ENCODE measurements at regions not wholly inside any gene's neighbourhood (a gene's known extent, or its start where the extent isn't known, plus 50 kb on each side); places are given as distances from the start of the nearest gene placed in this dataset.

- DNase-seq (ENCODE audit: insufficient read length, low spot score), result no peak
- FAIRE-seq, result no peak
- peak; percentile 16; the same call in 1 of the 2 replicates for TF ChIP-seq POLR2AphosphoS5 (IDR thresholded peaks at IDR 0.05; ENCODE audit: low read depth, low read length)
- TF ChIP-seq PAX5 (IDR thresholded peaks at IDR 0.05; ENCODE audit: insufficient read depth, low read length, severe bottlenecking), result no peak
- no peak for TF ChIP-seq TAF1 (IDR thresholded peaks at IDR 0.05; ENCODE audit: low read depth, low read length)
Measured at GRCh38 chr14:22506378-22506710, 82.7 kb downstream of the DAD1 start.

GRCh38 chr14:22505697-22506377 is 83.2 kb downstream of the DAD1 start:
- TF ChIP-seq TAF1 (IDR thresholded peaks at IDR 0.05; ENCODE audit: low read depth, low read length) (0 out of 2 replicates have a peak, but pooled peaks have one; percentile 53), SPI1 (IDR thresholded peaks at IDR 0.05; ENCODE audit: low read depth, low read length) (0 out of 2 replicates have a peak, but pooled peaks have one; percentile 9), POU2F2 (IDR thresholded peaks at IDR 0.05; ENCODE audit: low read depth, low read length) (no peak), PAX5 (IDR thresholded peaks at IDR 0.05; ENCODE audit: insufficient read depth, low read length, severe bottlenecking) (no peak), POLR2AphosphoS5 (IDR thresholded peaks at IDR 0.05; ENCODE audit: low read depth, low read length) (no peak; the same call in 1 of the 2 replicates), POLR2A (IDR thresholded peaks at IDR 0.05; ENCODE audit: low read depth, low read length) (peak; percentile 75)
- DNase-seq (ENCODE audit: insufficient read length, low spot score), result no peak
- FAIRE-seq, result peak; percentile 94

- FAIRE-seq (no peak), DNase-seq (ENCODE audit: insufficient read length, low spot score) (no peak)
- TF ChIP-seq POLR2AphosphoS5 (IDR thresholded peaks at IDR 0.05; ENCODE audit: low read depth, low read length) (no peak), POLR2A (IDR thresholded peaks at IDR 0.05; ENCODE audit: low read depth, low read length) (no peak)
Measured at GRCh38 chr14:22505309-22505696, 83.7 kb downstream of the DAD1 start.

- DNase-seq (ENCODE audit: insufficient read length, low spot score) (no peak), FAIRE-seq (peak; percentile 51)
Measured at GRCh38 chr14:22502551-22502950, 86.5 kb downstream of the DAD1 start.

GRCh38 chr14:22502007-22502406 is 87.0 kb downstream of the DAD1 start:
- TF ChIP-seq POU2F2 (IDR thresholded peaks at IDR 0.05; ENCODE audit: low read depth, low read length) (no peak), SPI1 (IDR thresholded peaks at IDR 0.05; ENCODE audit: low read depth, low read length) (no peak), POLR2A (IDR thresholded peaks at IDR 0.05; ENCODE audit: low read depth, low read length) (no peak), TAF1 (IDR thresholded peaks at IDR 0.05; ENCODE audit: low read depth, low read length) (no peak), PAX5 (IDR thresholded peaks at IDR 0.05; ENCODE audit: insufficient read depth, low read length, severe bottlenecking) (no peak), POLR2AphosphoS5 (IDR thresholded peaks at IDR 0.05; ENCODE audit: low read depth, low read length) (no peak)
- DNase-seq (ENCODE audit: insufficient read length, low spot score), result no peak
- no peak for FAIRE-seq

More at GRCh38 chr14:22502551-22502950, 86.5 kb downstream of the DAD1 start:
- TF ChIP-seq SPI1 (IDR thresholded peaks at IDR 0.05; ENCODE audit: low read depth, low read length) (0 out of 2 replicates have a peak, but pooled peaks have one; percentile 4), POU2F2 (IDR thresholded peaks at IDR 0.05; ENCODE audit: low read depth, low read length) (no peak), POLR2A (IDR thresholded peaks at IDR 0.05; ENCODE audit: low read depth, low read length) (no peak), TAF1 (IDR thresholded peaks at IDR 0.05; ENCODE audit: low read depth, low read length) (no peak), PAX5 (IDR thresholded peaks at IDR 0.05; ENCODE audit: insufficient read depth, low read length, severe bottlenecking) (no peak)

GRCh38 chr14:22500954-22501726 is 87.9 kb downstream of the DAD1 start:
- no peak for TF ChIP-seq POU2F2 (IDR thresholded peaks at IDR 0.05; ENCODE audit: low read depth, low read length)
- no peak for TF ChIP-seq TAF1 (IDR thresholded peaks at IDR 0.05; ENCODE audit: low read depth, low read length)
- no peak for TF ChIP-seq POLR2AphosphoS5 (IDR thresholded peaks at IDR 0.05; ENCODE audit: low read depth, low read length)
- no peak for TF ChIP-seq POLR2A (IDR thresholded peaks at IDR 0.05; ENCODE audit: low read depth, low read length)
- no peak for TF ChIP-seq PAX5 (IDR thresholded peaks at IDR 0.05; ENCODE audit: insufficient read depth, low read length, severe bottlenecking)
- TF ChIP-seq SPI1 (IDR thresholded peaks at IDR 0.05; ENCODE audit: low read depth, low read length), result no peak
- DNase-seq (ENCODE audit: insufficient read length, low spot score) (no peak), FAIRE-seq (peak; percentile 54)

- FAIRE-seq (peak; percentile 76), DNase-seq (ENCODE audit: insufficient read length, low spot score) (no peak)
- TF ChIP-seq PAX5 (IDR thresholded peaks at IDR 0.05; ENCODE audit: insufficient read depth, low read length, severe bottlenecking) (no peak), POLR2AphosphoS5 (IDR thresholded peaks at IDR 0.05; ENCODE audit: low read depth, low read length) (no peak), POU2F2 (IDR thresholded peaks at IDR 0.05; ENCODE audit: low read depth, low read length) (no peak)
Measured at GRCh38 chr14:22500525-22500924, 88.5 kb downstream of the DAD1 start.

- DNase-seq (ENCODE audit: insufficient read length, low spot score) (no peak), FAIRE-seq (peak; percentile 68)
- no peak for TF ChIP-seq POLR2A (IDR thresholded peaks at IDR 0.05; ENCODE audit: low read depth, low read length)
- TF ChIP-seq TAF1 (IDR thresholded peaks at IDR 0.05; ENCODE audit: low read depth, low read length), result no peak
- TF ChIP-seq SPI1 (IDR thresholded peaks at IDR 0.05; ENCODE audit: low read depth, low read length), result no peak
- no peak for TF ChIP-seq POLR2AphosphoS5 (IDR thresholded peaks at IDR 0.05; ENCODE audit: low read depth, low read length)
- no peak for TF ChIP-seq PAX5 (IDR thresholded peaks at IDR 0.05; ENCODE audit: insufficient read depth, low read length, severe bottlenecking)
- TF ChIP-seq POU2F2 (IDR thresholded peaks at IDR 0.05; ENCODE audit: low read depth, low read length), result no peak
Measured at GRCh38 chr14:22497671-22498093, 91.3 kb downstream of the DAD1 start.

GRCh38 chr14:22497144-22497423 is 91.9 kb downstream of the DAD1 start:
- no peak for DNase-seq (ENCODE audit: insufficient read length, low spot score)
- TF ChIP-seq PAX5 (IDR thresholded peaks at IDR 0.05; ENCODE audit: insufficient read depth, low read length, severe bottlenecking), result no peak
- no peak for TF ChIP-seq POU2F2 (IDR thresholded peaks at IDR 0.05; ENCODE audit: low read depth, low read length)
- no peak for TF ChIP-seq POLR2AphosphoS5 (IDR thresholded peaks at IDR 0.05; ENCODE audit: low read depth, low read length)
- TF ChIP-seq SPI1 (IDR thresholded peaks at IDR 0.05; ENCODE audit: low read depth, low read length), result no peak
- no peak for TF ChIP-seq TAF1 (IDR thresholded peaks at IDR 0.05; ENCODE audit: low read depth, low read length)
- TF ChIP-seq POLR2A (IDR thresholded peaks at IDR 0.05; ENCODE audit: low read depth, low read length), result no peak
- no peak for FAIRE-seq
